DMS79 treated with DMSO at 0.1 percent for 48 hours (cell line): ENCODE measurements at regions not wholly inside any gene's neighbourhood (a gene's known extent, or its start where the extent isn't known, plus 50 kb on each side); places are given as distances from the start of the nearest gene placed in this dataset.

ENCODE experiments used
- DNase-seq: peaks from one replicate; lab custom pipeline; 2025; lab: John Stamatoyannopoulos, UW

DNA sequence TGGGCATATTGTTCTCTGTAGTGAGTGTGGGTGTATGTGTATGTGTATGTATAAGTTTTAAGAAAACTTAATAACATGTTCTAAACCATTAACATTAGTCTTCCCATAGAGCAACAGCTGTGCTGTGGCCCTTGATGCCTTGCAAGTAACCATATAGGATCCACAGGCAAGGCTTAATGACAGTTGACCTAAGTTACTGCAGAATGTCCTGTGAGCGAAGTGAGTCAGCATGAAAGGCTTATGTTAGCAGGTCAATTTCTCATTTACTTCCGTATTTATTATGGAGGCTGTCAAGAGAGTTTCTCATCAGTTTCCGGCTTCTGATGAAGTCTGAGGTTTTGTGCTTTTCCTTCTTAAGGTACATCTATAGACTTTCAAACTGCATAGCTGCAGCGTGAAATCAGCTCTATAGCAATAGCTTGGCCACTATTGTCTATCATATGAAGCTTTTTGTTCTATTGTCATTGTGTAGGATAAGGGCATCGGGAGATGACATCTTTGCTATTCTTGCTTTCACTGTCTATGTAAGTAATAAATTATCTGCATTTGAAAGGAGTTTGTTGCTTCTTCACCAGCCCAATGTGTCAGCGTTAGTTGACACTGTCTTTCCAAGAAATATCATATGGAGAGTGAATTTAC, 1153.4 kb upstream of the AGA start:
- DNase-seq: no peak

DNA sequence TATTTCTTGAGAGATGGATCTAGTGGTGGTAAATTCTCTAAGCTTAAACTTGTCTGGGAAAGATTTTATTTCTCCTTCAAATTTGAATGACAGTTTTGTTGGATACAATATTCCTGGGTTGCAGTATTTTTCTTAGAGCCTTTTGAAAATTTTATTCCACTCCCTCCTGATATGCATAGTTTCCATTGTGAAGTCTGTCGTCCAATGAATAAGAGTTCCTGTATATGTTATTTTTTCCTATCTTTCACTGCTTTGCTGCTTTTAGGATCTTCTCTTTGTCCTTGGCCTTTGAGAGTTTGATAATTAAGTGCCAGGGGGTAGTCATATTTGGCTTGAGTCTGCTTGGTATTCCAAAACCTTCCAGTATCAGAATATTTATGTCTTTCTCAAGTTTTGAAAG, 1156.4 kb upstream of the AGA start:
- no peak for DNase-seq

DNA sequence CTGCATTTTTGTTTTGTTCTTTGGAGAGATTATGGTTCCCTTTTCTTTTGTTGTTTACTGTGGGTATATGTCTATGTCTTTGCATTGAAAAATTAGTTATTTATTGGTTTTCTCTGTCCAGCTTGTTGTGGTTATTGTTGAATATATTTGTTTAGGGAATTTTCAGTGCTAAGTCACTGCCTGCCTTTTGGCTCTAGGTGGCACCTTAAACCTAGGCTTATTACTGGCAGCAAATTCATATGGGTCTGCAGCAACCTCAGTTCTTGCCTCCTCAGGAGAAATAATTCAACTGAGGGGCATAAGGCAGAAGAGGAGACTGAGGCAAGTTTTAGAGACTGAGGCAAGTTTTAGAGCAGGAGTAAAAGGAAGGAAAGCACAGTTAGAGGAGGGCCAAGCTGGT, 1157.3 kb upstream of the AGA start:
- DNase-seq: no peak

DNA sequence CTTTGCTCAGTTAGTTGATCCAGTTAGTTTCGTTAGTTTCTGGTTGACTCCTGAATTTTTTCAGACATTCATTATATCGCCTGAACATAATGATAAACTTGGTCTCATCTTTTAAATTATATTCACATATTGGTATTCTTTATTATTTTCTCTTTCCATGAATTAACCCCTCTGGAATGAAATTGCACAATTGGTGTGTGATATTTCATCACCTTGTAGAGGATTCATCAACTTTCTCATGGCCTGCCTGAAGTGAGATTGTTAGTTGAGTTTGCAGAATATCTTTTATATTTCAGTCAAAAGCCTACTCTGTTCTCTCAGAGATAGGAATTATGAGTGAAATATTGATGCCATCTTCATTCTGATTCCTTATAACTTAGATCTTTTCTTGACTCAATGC, 1160.6 kb upstream of the AGA start:
- no peak for DNase-seq

DNA sequence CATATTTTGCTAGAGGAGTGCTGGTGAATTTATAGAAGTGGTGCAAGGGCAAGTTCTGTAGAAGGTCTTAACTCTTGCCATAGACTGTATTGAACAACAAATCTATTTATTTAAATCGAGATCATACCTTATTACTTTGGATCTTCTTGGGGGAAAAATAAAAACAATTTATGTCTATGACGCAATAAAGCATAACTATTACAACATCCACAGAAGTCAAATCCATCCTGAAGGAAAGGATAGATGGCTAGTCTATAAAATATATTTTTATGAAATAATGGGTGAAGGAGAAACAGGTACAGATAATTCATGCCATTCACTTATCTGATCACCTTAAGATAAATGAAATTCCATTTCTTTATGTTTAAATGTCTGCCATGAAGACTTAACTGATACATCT, 1168.8 kb upstream of the AGA start:
- no peak for DNase-seq

DNA sequence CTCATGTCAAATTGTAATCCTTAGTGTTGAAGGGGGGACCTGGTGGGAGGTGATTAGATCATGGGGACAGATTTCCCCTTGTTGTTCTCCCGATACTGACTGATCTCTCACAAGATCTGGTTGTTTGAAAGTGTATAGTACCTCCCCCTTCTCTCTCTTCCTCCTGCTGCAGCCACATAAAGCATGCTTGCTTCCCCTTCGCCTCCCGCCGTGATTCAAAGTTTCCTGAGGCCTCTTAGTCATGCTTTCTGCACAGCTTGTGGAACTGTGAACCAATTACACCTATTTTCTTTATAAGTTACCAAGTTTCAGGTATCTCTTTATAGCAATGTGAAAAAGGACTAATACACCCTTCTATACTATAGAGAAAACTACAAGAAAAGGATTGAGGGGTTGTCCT, 1170.5 kb upstream of the AGA start:
- DNase-seq: no peak

DNA sequence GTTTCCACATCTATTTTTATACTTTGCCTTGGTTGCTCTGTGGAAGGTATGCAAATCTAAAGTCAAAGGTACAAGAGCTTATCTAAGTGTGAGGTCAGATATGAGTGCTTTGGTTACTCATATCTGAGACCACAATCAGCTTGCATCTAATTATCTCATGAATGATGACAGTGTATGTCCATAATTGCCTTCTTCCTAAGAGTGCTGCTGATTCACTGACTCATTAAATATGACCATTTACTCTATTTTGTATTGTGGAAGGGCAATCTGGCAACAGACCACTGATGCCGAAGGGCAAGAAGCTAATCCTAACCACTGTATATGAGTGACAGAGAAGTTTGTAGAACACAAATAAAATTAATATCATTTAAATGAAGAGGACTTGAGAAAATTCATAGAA, 1190.2 kb upstream of the AGA start:
- DNase-seq: no peak

DNA sequence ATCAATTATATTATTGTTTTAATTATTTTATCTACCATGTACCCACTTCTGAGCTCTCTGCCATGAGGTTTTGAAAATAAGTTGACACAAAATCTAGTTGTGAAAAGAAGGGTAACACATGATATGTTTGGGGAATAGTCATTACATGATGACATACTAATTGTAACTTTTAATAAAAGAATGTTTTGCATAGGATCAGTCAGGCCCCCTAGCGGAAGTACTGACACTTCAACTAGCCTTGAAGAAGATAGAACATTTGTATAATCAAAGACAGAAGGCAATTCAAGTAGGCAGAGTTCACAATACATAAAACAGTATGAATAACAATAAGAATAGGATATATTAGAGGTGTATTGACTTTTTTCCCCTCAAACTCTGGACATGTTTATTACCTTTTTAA, 1191.0 kb upstream of the AGA start:
- no peak for DNase-seq

DNA sequence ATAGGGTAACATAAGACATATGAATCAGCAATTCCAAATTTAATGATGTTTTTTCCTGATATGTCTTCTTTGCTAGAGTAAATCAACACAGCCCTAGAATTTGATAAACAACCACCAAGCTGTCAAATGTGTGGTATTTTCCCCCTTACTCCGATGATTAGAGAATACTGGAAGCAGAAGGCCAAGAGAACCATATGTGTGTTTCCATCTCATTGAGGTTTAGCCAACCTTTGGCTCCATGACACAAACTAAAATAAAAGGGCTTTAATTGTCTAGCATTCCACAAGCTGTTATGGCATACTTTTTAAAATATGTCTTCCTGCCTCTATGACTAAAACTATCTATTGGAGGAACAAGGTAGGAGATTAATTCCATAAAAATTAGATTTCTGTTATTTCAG, 1222.4 kb upstream of the AGA start:
- no peak for DNase-seq

DNA sequence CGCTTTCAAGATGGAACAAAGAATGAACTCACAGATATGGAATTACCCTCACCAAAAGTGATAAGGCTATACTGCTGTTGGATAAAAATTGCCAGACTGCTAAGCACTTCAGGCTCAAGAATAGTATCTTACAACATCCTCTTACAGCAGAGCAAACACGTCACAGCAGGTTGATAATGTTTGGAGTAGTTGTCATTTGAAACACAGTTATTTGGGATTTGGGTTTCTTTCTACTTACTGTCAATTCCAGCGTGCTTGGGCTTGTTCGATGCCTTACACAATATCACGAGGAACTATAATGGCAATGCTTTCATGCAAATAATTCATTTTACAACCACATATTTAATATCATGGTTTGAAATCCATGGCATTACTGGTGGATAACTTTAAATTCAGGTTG, 1223.7 kb upstream of the AGA start:
- DNase-seq: no peak

DNA sequence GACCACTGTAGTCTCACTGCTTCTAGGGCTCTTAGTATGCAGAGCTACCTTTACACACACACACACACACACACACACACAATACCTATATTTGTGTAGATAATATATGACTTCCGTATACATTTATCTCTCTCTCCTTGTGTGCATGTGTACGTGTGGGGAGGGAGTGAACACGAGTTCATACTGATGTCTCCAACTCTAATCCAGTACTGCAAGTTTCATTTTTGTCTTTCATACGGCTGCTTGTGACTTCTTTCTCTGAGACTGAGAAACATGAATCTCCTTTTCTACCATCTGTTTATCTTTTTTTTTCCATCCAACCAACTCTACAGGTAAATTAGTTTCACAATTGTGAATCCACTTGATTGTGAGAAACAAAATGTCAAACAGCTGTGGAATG, 1229.5 kb upstream of the AGA start:
- DNase-seq: no peak

DNA sequence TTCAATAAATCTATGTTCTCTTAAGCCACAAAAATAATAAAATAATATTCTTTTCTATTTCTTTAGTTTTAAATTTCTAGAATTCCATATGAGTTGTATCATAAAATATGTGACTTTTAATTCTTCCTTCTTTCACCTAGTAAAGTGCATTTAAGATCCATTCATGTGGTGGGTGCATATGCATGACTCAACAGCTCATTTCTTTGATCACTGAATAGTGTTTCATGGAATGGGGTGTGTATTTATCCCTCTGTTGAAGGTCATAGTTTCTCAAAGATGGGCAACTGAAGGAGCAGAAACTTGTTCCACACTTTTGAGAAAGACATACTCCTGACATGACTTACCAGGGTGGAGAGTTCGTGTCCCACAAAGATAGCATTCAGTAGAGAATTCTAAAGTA, 1230.3 kb upstream of the AGA start:
- no peak for DNase-seq

DNA sequence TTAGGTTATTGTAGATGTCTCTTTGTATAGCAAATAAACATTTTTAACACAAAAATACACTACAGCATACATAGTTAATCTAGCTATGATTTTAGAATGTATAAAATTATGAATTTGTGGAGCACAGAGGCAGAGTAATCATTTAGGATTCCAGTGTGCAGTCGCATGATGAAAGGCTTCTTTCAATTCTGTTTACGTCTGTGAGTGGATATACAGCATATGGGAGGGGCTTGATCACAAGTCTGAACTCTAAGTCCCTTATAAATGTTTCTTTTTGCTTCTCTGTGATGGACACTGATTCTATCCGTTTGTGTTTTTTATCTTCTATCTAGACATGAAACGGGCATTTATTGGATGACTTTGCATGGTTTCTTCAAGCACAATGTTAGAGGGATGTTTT, 1239.6 kb upstream of the AGA start:
- no peak for DNase-seq

DNA sequence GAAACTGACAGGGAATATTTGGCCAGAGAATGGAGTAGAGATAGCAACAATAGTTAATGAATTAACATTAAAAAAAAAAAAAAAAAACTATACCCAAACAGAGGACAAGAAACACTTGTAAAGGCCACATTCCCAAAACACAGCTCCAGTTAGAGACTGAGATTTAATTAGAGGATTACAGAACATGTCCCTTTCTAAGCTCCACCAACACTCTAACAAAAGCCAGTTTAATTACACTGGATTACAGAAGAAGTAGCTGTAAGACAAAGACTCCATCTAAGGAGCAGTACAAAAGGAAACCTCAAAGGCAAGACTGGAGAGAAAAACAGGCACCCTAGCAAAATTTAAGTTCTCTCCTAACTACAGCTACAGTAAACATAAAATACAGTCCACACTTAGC, 1247.7 kb upstream of the AGA start:
- no peak for DNase-seq

DNA sequence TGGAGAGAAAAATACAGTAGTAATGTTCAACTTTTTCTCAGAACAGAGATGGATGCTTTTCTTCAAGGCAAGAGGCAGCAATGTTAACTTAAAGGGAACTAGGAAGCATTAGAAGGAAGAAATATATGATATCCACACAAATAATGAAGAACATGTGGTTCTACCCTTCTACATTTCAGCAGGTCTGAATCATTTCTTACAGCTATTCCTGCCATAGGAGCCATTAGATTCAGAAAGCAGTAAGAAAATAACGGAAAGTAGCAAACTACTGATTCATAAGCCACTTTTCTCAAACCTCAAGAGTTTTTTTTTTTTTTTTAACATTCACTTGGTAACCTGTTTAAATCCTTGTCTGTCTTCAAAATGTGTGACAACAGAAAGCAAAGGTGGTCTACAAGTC, 1251.6 kb upstream of the AGA start:
- DNase-seq: no peak

DNA sequence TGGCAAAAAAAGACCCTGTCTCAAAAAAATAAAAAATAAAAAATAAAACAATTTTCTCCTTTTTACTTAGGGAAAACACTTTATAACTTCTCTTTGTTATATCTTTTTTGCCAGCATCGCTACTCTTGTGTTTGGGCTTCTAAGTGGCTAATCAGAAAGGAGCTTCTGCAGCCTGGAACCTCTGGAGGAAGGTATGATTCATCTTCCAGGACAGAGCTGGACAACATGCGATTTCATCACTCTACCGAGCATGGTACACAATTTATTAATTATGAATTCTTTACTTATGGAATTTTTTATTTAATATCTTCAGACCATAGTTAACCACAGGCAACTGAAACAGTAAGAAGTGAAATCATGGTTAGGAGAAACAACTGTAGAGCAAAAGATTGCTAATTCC, 1254.3 kb upstream of the AGA start:
- DNase-seq: no peak

DNA sequence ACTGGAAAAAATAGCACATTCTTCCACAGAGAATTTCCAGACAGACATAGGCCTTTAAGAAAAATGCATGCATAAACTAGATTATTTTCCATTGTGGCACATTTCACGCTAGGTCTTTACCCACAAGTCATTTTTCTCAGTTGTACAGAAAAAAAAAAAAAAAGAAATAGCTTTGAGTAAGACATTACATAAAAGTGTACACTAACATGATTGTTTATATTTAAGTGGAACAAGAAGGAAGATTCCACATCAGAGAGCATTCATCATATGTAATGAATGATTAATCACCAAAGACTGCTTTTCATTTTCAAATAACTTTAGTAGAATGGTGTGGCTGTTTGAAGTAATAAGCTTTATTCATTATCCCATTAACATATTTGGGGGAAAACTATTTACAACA, 1270.2 kb upstream of the AGA start:
- DNase-seq: no peak

DNA sequence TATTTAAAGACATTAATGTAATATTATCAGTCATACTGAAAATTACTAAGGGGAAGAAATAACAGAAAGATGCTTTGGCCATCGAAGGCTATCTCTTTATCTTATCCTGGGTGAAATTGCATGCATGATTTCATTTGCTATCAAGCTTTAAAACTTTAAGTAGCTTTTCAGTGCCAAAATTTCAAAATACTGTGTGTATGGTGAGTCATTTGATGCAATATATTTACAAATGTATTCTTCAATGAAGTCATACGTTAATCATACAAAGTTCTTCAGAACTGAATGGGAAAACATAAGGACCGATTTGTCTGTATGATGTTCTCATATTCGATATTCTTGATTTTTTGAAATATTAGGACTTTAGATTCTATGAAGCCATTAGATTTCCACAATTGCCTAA, 1295.8 kb upstream of the AGA start:
- DNase-seq: no peak

DNA sequence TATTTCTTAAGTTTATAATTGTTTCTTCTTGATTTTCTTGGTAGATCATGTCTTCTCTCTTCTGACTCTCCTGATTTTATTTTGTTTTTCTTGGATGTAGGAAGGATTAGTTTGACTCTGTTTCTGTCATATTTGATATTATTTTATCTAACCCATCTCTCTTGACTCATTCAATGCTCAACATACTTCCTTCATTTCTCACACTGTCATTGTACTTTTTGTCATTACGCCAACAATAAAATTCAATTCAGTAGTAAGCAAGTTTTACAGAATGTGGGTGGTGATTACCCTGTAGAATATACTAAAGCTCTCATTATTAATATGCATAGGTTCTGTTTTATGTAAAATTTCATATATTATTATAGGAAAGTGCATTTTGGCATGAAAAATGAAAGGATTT, 1303.0 kb upstream of the AGA start:
- no peak for DNase-seq

DNA sequence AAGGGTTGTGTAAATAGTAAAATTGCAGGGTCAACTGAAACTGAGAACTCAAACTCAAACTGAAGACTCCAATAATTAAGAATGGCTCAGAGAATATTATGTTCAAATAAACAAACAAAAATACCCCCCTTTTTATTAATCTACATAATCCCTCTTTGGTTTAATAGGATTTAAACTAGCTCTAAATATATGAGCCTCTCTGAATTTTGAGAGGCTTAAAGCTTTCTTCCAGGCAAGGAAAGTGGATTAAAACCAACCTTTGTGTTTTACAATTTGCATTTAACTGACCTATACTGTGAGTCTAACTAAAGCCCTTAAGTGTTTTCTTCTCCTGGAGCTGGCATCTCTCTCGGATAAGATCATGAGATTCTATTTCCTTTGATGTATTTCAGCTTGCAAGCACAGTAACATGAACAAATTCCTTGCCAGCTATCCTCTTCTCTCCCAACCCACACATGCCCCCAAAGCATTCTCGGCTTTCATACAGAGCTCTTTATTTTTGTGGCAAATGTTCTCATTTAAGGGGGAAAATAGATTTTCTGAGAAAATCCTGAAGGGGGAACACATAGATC, 1310.8 kb upstream of the AGA start:
- DNase-seq: no peak

DNA sequence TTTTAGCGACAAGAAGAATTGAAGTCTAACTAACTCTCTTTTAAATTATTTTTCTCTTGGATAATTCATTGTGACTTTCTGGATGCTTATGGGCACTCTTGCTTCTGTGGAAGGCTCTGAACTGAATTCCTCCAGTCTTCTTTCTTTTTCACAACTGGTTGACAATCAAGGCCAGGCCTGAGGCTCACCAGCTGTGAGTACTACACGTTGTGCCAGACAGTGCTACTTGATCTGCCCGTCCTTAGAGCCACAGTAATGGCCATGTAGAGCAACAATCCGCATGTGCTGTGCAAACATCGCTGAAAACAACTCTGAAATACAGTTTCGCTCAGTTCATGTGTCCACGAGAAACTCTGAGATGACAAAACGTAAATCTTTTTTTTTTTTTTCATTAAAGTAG, 1336.3 kb upstream of the AGA start:
- DNase-seq: no peak

DNA sequence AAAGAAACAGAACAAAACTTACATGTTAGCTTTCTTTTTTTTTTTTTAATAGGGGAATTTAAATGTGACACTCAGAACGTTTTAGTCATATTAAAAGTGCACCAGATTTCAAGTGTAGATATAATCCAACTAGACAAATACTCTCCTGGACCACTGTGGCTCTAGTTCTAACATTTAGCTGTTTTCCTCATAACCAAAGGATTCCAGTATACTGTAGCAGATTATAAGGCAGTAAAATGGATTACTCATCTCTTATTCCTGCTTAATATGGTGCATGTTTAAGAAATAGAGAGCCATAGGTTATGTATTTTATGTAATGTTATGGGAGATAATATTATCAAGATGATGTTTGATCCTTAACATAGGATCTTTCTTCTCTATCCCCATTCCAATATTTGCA, 1339.5 kb upstream of the AGA start:
- DNase-seq: no peak

DNA sequence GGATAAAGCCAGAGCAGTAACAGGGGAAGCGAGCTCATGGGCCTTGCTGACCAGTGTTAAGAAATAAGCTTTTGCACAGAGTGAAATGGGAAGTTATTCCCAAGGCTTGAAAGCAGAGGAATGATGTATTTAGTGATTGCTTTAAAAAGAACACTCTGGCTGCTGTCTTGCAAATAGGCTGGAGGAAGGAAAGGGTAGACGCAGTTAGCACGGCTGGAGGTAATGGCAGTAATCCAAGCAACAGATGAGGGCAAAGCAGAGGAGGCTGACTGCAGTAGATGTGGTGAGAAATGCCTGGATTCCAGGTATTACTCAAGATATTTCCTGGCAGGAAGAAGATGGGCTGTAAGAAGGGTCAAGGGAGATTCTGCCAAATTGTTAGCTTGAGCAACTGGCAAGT, 1342.3 kb upstream of the AGA start:
- DNase-seq: no peak

DNA sequence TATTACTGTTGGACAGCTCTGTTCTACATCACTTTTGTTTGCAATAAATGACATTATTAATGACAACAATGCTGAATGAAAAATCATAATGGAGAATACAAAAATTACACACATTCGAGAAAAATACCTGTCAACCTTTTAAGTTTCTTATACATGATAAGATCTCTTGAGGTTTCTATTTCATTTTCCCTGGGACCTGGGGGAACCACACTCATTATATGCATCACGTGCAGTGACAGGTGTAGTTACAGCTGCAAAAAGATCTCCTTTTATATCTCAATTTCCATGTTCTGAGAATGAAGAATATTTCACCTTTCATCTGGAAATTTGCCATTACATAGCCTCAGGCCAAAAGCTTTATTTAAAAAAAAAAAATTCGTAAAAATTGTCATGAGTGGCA, 1347.0 kb upstream of the AGA start:
- DNase-seq: no peak

DNA sequence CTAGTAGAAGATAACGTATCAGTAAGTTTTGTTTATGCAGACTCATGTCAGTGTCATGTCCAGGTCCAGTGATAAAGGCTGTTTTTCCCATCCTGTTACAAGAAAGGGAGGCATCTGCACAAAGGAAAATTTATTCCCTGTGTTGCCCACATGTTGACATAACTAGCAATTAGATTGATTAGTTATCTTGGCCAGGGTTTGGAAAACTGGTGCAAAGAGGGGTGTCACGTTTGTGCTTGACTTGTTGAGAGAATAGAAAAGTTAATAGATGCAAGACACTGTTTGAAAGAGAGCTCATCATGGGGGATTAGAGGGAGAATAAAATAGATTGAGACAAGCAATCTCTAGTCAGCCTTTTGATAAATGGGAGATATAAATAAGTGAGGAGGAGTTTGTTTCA, 1357.0 kb upstream of the AGA start:
- no peak for DNase-seq
